GM19023 (cell line): ENCODE measurements at regions not wholly inside any gene's neighbourhood (a gene's known extent, or its start where the extent isn't known, plus 50 kb on each side); places are given as distances from the start of the nearest gene placed in this dataset.
"Not testable (repeated sequence)": the region's sequence is repeated elsewhere in the genome, so short reads cannot be mapped to it uniquely, and the experiment has no call there.

Source experiments
- ATAC-seq: cut with Tn5 transposase; IDR thresholded peaks from one replicate; pipeline ENCODE4 v1.9.1; 2021; ENCODE audit warnings: mild to moderate bottlenecking, moderate library complexity; ENCODE audit not compliant: unreplicated experiment

- no peak for ATAC-seq
Observed at GRCh38 chr11:121358760-121359159, 66.2 kb downstream of the SC5D start.

GRCh38 chr11:121359591-121359990 lies 67.0 kb downstream of the SC5D start:
- no peak for ATAC-seq

- ATAC-seq: not testable (repeated sequence)
Observed at GRCh38 chr11:121362955-121363354, 70.4 kb downstream of the SC5D start.

- ATAC-seq: no peak
Observed at GRCh38 chr11:121365304-121365703, 72.7 kb downstream of the SC5D start.

- no peak for ATAC-seq
Observed at GRCh38 chr11:121366038-121366437, 73.5 kb downstream of the SC5D start.

- peak; percentile 95 for ATAC-seq
Observed at GRCh38 chr11:121367001-121367843, 74.7 kb downstream of the SC5D start.

GRCh38 chr11:121367844-121368225 lies 75.3 kb downstream of the SC5D start:
- no peak for ATAC-seq

- no peak for ATAC-seq
Observed at GRCh38 chr11:121368364-121369240, 76.0 kb downstream of the SC5D start.

GRCh38 chr11:121369366-121369765 lies 76.8 kb downstream of the SC5D start:
- no peak for ATAC-seq

GRCh38 chr11:121372028-121372427 lies 79.5 kb downstream of the SC5D start:
- no peak for ATAC-seq

- ATAC-seq: peak; percentile 79
Observed at GRCh38 chr11:121372671-121373429, 79.3 kb upstream of the SORL1 start.

- no peak for ATAC-seq
Observed at GRCh38 chr11:121374286-121374985, 77.7 kb upstream of the SORL1 start.

- no peak for ATAC-seq
Observed at GRCh38 chr11:121376130-121376529, 76.0 kb upstream of the SORL1 start.

- ATAC-seq: not testable (repeated sequence)
Observed at GRCh38 chr11:121379145-121379810, 72.8 kb upstream of the SORL1 start.

- no peak for ATAC-seq
Observed at GRCh38 chr11:121383716-121384115, 68.4 kb upstream of the SORL1 start.

- no peak for ATAC-seq
Observed at GRCh38 chr11:121385688-121386087, 66.4 kb upstream of the SORL1 start.
